ENCODE measurements at regions not wholly inside any gene's neighbourhood (a gene's known extent, or its start where the extent isn't known, plus 50 kb on each side); places are given as distances from the start of the nearest gene placed in this dataset.

GRCh38 chr7:25353732-25354131 lies 125.4 kb upstream of the NPVF start:
- TF ChIP-seq CTCF (IDR thresholded peaks at IDR 0.05; ENCODE audit: poor library complexity, severe bottlenecking), result no peak
- no peak for TF ChIP-seq EZH2 (IDR thresholded peaks at IDR 0.05; ENCODE audit: borderline replicate concordance, insufficient read depth, low read length, poor library complexity, severe bottlenecking)
- TF ChIP-seq EP300 (conservative IDR thresholded peaks at IDR 0.05; ENCODE audit: poor library complexity, severe bottlenecking), result no peak
- TF ChIP-seq TAF1 (IDR thresholded peaks at IDR 0.05; ENCODE audit: low read depth), result no peak
- no peak for TF ChIP-seq SMC3 (conservative IDR thresholded peaks at IDR 0.05; ENCODE audit: poor library complexity)
- no peak for TF ChIP-seq RAD21 (conservative IDR thresholded peaks at IDR 0.05)
- no peak for TF ChIP-seq POLR2AphosphoS5 (IDR thresholded peaks at IDR 0.05)

Data from neural cell (in vitro differentiated cells).